ENCODE measurements at regions not wholly inside any gene's neighbourhood (a gene's known extent, or its start where the extent isn't known, plus 50 kb on each side); places are given as distances from the start of the nearest gene placed in this dataset.
A peak's percentile ranks its signal among the peaks of the same experiment; 100 is the strongest.

- DNase-seq (ENCODE audit: low spot score) = no peak
Measured at GRCh38 chr11:131232261-131232660, 138.2 kb upstream of the NTM start.

GRCh38 chr11:131234221-131234620 lies 136.2 kb upstream of the NTM start:
- DNase-seq (ENCODE audit: low spot score) = no peak

GRCh38 chr11:131235328-131236298 lies 134.8 kb upstream of the NTM start:
- DNase-seq (ENCODE audit: low spot score) = no peak

GRCh38 chr11:131240421-131240820 lies 130.0 kb upstream of the NTM start:
- DNase-seq (ENCODE audit: low spot score) = no peak

- no peak for DNase-seq (ENCODE audit: low spot score)
Measured at GRCh38 chr11:131242476-131243000, 127.9 kb upstream of the NTM start.

GRCh38 chr11:131246156-131246555 lies 124.3 kb upstream of the NTM start:
- DNase-seq (ENCODE audit: low spot score) = no peak

- DNase-seq (ENCODE audit: low spot score) = peak; percentile 49
Measured at GRCh38 chr11:131246663-131247062, 123.8 kb upstream of the NTM start.

- DNase-seq (ENCODE audit: low spot score) = no peak
Measured at GRCh38 chr11:131248588-131248987, 121.8 kb upstream of the NTM start.

- DNase-seq (ENCODE audit: low spot score) = no peak
Measured at GRCh38 chr11:131253142-131253655, 117.2 kb upstream of the NTM start.

GRCh38 chr11:131253656-131254151 lies 116.7 kb upstream of the NTM start:
- DNase-seq (ENCODE audit: low spot score) = no peak

- DNase-seq (ENCODE audit: low spot score) = no peak
Measured at GRCh38 chr11:131254254-131254653, 116.2 kb upstream of the NTM start.

- DNase-seq (ENCODE audit: low spot score) = no peak
Measured at GRCh38 chr11:131274233-131274632, 96.2 kb upstream of the NTM start.

- no peak for DNase-seq (ENCODE audit: low spot score)
Measured at GRCh38 chr11:131275580-131275979, 94.8 kb upstream of the NTM start.

- no peak for DNase-seq (ENCODE audit: low spot score)
Measured at GRCh38 chr11:131278472-131278871, 91.9 kb upstream of the NTM start.

GRCh38 chr11:131279654-131280384 lies 90.6 kb upstream of the NTM start:
- DNase-seq (ENCODE audit: low spot score) = no peak

GRCh38 chr11:131281316-131281715 lies 89.1 kb upstream of the NTM start:
- DNase-seq (ENCODE audit: low spot score) = no peak

GRCh38 chr11:131284041-131284440 lies 86.4 kb upstream of the NTM start:
- DNase-seq (ENCODE audit: low spot score) = no peak

- no peak for DNase-seq (ENCODE audit: low spot score)
Measured at GRCh38 chr11:131288521-131289091, 81.8 kb upstream of the NTM start.

- no peak for DNase-seq (ENCODE audit: low spot score)
Measured at GRCh38 chr11:131290185-131290584, 80.2 kb upstream of the NTM start.

- DNase-seq (ENCODE audit: low spot score) = no peak
Measured at GRCh38 chr11:131295986-131296385, 74.4 kb upstream of the NTM start.

GRCh38 chr11:131297441-131297840 lies 73.0 kb upstream of the NTM start:
- DNase-seq (ENCODE audit: low spot score) = no peak

Measured in ureter (tissue), 1 donor.